ENCODE measurements at regions not wholly inside any gene's neighbourhood (a gene's known extent, or its start where the extent isn't known, plus 50 kb on each side); places are given as distances from the start of the nearest gene placed in this dataset.

GRCh38 chr4:106426069-106426468 lies 57.5 kb upstream of the GIMD1 start:
- no peak overlapping the region for H3K27ac ChIP-seq (ENCODE audit: low read depth, low read length)
- no peaks in the 10 kb centered on the region for H3K36me3 ChIP-seq (ENCODE audit: control insufficient read depth in 1 of 2, insufficient read depth in 2 of 2, low read length in 2 of 2)
- no peak overlapping the region for H4K91ac ChIP-seq (ENCODE audit: low read depth, low read length)
- H2AK5ac ChIP-seq (ENCODE audit: low read length): no peak overlapping the region
- no peaks in the 10 kb centered on the region for H3K79me2 ChIP-seq (ENCODE audit: control insufficient read depth, insufficient read depth, low read length, poor library complexity)
- no peak overlapping the region for H3K18ac ChIP-seq (ENCODE audit: low read length)
- no peak overlapping the region for H2BK120ac ChIP-seq (ENCODE audit: insufficient read depth, low read length, poor library complexity)
- H2BK5ac ChIP-seq (ENCODE audit: low read depth, low read length, poor library complexity): no peak overlapping the region
- H2BK12ac ChIP-seq (ENCODE audit: low read length): no peak overlapping the region
- no peak overlapping the region for H2AFZ ChIP-seq (ENCODE audit: insufficient read depth, low read length, poor library complexity)
- H4K12ac ChIP-seq (ENCODE audit: low read depth, low read length): no peak overlapping the region
- DNase-seq: no peak
- H3K23ac ChIP-seq (ENCODE audit: low read length): no peak overlapping the region
- no CpG with 5 or more reads among the region's 2 CpGs for WGBS (ENCODE audit: extremely low coverage, insufficient coverage, insufficient read length)
- no peaks in the 10 kb centered on the region for H3K9me3 ChIP-seq (ENCODE audit: insufficient read depth, low read depth, low read length)
- H3K4ac ChIP-seq (ENCODE audit: low read depth, low read length): no peak overlapping the region
- no peak overlapping the region for H3K14ac ChIP-seq (ENCODE audit: low read length)
- H3K4me2 ChIP-seq (ENCODE audit: low read length): no peak overlapping the region
- H3K9ac ChIP-seq (ENCODE audit: low read length): no peak overlapping the region
- no peak overlapping the region for H4K8ac ChIP-seq (ENCODE audit: low read depth, low read length)
- no peak overlapping the region for H3K4me3 ChIP-seq (ENCODE audit: low read depth, low read length)
- no peaks in the 10 kb centered on the region for H3K27me3 ChIP-seq (ENCODE audit: insufficient read depth, low read length)
- H3K4me1 ChIP-seq (ENCODE audit: control insufficient read depth in 1 of 2, insufficient read depth in 2 of 2, low read length in 2 of 2): peaks cover 0 to 6% of the 10 kb centered on the region in 2 experiments
- peaks cover under 1% of the 10 kb centered on the region for H3K79me1 ChIP-seq (ENCODE audit: low read length)

GRCh38 chr4:106425576-106425975 lies 57.0 kb upstream of the GIMD1 start:
- no peak overlapping the region for H3K14ac ChIP-seq (ENCODE audit: low read length)
- no peak overlapping the region for H2BK5ac ChIP-seq (ENCODE audit: low read depth, low read length, poor library complexity)
- H4K8ac ChIP-seq (ENCODE audit: low read depth, low read length): no peak overlapping the region
- no peak overlapping the region for H3K4me3 ChIP-seq (ENCODE audit: low read depth, low read length)
- no peak overlapping the region for H2AFZ ChIP-seq (ENCODE audit: insufficient read depth, low read length, poor library complexity)
- H3K18ac ChIP-seq (ENCODE audit: low read length): no peak overlapping the region
- no peaks in the 10 kb centered on the region for H3K27me3 ChIP-seq (ENCODE audit: insufficient read depth, low read length)
- peaks cover 0 to 7% of the 10 kb centered on the region in 2 experiments for H3K4me1 ChIP-seq (ENCODE audit: control insufficient read depth in 1 of 2, insufficient read depth in 2 of 2, low read length in 2 of 2)
- H3K27ac ChIP-seq (ENCODE audit: low read depth, low read length): no peak overlapping the region
- H3K4me2 ChIP-seq (ENCODE audit: low read length): no peak overlapping the region
- H2AK5ac ChIP-seq (ENCODE audit: low read length): no peak overlapping the region
- no peak overlapping the region for H3K9ac ChIP-seq (ENCODE audit: low read length)
- no peaks in the 10 kb centered on the region for H3K79me2 ChIP-seq (ENCODE audit: control insufficient read depth, insufficient read depth, low read length, poor library complexity)
- no peak overlapping the region for H2BK120ac ChIP-seq (ENCODE audit: insufficient read depth, low read length, poor library complexity)
- DNase-seq: no peak
- H2BK12ac ChIP-seq (ENCODE audit: low read length): no peak overlapping the region
- H3K4ac ChIP-seq (ENCODE audit: low read depth, low read length): no peak overlapping the region
- H3K79me1 ChIP-seq (ENCODE audit: low read length): peaks cover 2% of the 10 kb centered on the region
- no peak overlapping the region for H4K91ac ChIP-seq (ENCODE audit: low read depth, low read length)
- H4K12ac ChIP-seq (ENCODE audit: low read depth, low read length): no peak overlapping the region
- H3K23ac ChIP-seq (ENCODE audit: low read length): no peak overlapping the region
- H3K36me3 ChIP-seq (ENCODE audit: control insufficient read depth in 1 of 2, insufficient read depth in 2 of 2, low read length in 2 of 2): no peaks in the 10 kb centered on the region
- no peaks in the 10 kb centered on the region for H3K9me3 ChIP-seq (ENCODE audit: insufficient read depth, low read depth, low read length)

- Histone ChIP-seq H3K4me3 (ENCODE audit: low read depth, low read length) (no peak overlapping the region), H3K18ac (ENCODE audit: low read length) (no peak overlapping the region), H3K4ac (ENCODE audit: low read depth, low read length) (no peak overlapping the region), H3K23ac (ENCODE audit: low read length) (no peak overlapping the region), H3K27ac (ENCODE audit: low read depth, low read length) (no peak overlapping the region), H3K79me2 (ENCODE audit: control insufficient read depth, insufficient read depth, low read length, poor library complexity) (no peaks in the 10 kb centered on the region), H2BK12ac (ENCODE audit: low read length) (peak overlapping the region; percentile 46), H4K91ac (ENCODE audit: low read depth, low read length) (no peak overlapping the region), H3K79me1 (ENCODE audit: low read length) (peaks cover 3% of the 10 kb centered on the region), H3K4me2 (ENCODE audit: low read length) (no peak overlapping the region), H3K4me1 (ENCODE audit: control insufficient read depth in 1 of 2, insufficient read depth in 2 of 2, low read length in 2 of 2) (peaks cover 0 to 7% of the 10 kb centered on the region in 2 experiments), H3K27me3 (ENCODE audit: insufficient read depth, low read length) (no peaks in the 10 kb centered on the region), H2AFZ (ENCODE audit: insufficient read depth, low read length, poor library complexity) (no peak overlapping the region), H2BK120ac (ENCODE audit: insufficient read depth, low read length, poor library complexity) (peak overlapping the region; percentile 62), H2AK5ac (ENCODE audit: low read length) (peak overlapping the region; percentile 28), H3K9ac (ENCODE audit: low read length) (no peak overlapping the region), H3K14ac (ENCODE audit: low read length) (no peak overlapping the region), H3K9me3 (ENCODE audit: insufficient read depth, low read depth, low read length) (no peaks in the 10 kb centered on the region), H3K36me3 (ENCODE audit: control insufficient read depth in 1 of 2, insufficient read depth in 2 of 2, low read length in 2 of 2) (no peaks in the 10 kb centered on the region), H4K8ac (ENCODE audit: low read depth, low read length) (no peak overlapping the region), H2BK5ac (ENCODE audit: low read depth, low read length, poor library complexity) (no peak overlapping the region), H4K12ac (ENCODE audit: low read depth, low read length) (no peak overlapping the region)
- DNase-seq: no peak
- no CpG with 5 or more reads among the region's 3 CpGs for WGBS (ENCODE audit: extremely low coverage, insufficient coverage, insufficient read length)
These were observed 55.8 kb upstream of the GIMD1 start for GRCh38 chr4:106424426-106424825.

- Histone ChIP-seq H3K9me3 (ENCODE audit: insufficient read depth, low read depth, low read length) (no peaks in the 10 kb centered on the region), H3K4me2 (ENCODE audit: low read length) (no peak overlapping the region), H3K79me1 (ENCODE audit: low read length) (peaks cover 4% of the 10 kb centered on the region), H4K91ac (ENCODE audit: low read depth, low read length) (peak overlapping the region; percentile 41), H3K79me2 (ENCODE audit: control insufficient read depth, insufficient read depth, low read length, poor library complexity) (no peaks in the 10 kb centered on the region), H3K14ac (ENCODE audit: low read length) (no peak overlapping the region), H3K36me3 (ENCODE audit: control insufficient read depth in 1 of 2, insufficient read depth in 2 of 2, low read length in 2 of 2) (no peaks in the 10 kb centered on the region), H3K23ac (ENCODE audit: low read length) (no peak overlapping the region), H2AK5ac (ENCODE audit: low read length) (no peak overlapping the region), H3K4ac (ENCODE audit: low read depth, low read length) (no peak overlapping the region), H3K4me3 (ENCODE audit: low read depth, low read length) (no peak overlapping the region), H3K27ac (ENCODE audit: low read depth, low read length) (no peak overlapping the region), H3K18ac (ENCODE audit: low read length) (no peak overlapping the region), H2BK12ac (ENCODE audit: low read length) (no peak overlapping the region), H3K4me1 (ENCODE audit: control insufficient read depth in 1 of 2, insufficient read depth in 2 of 2, low read length in 2 of 2) (peaks cover 0 to 7% of the 10 kb centered on the region in 2 experiments), H2BK5ac (ENCODE audit: low read depth, low read length, poor library complexity) (no peak overlapping the region), H2AFZ (ENCODE audit: insufficient read depth, low read length, poor library complexity) (no peak overlapping the region), H3K9ac (ENCODE audit: low read length) (no peak overlapping the region), H3K27me3 (ENCODE audit: insufficient read depth, low read length) (no peaks in the 10 kb centered on the region), H2BK120ac (ENCODE audit: insufficient read depth, low read length, poor library complexity) (no peak overlapping the region), H4K12ac (ENCODE audit: low read depth, low read length) (no peak overlapping the region), H4K8ac (ENCODE audit: low read depth, low read length) (no peak overlapping the region)
- no peak for DNase-seq
These were observed 55.2 kb upstream of the GIMD1 start for GRCh38 chr4:106423791-106424190.

All from trophoblast cell (in vitro differentiated cells and primary cell).